Caco-2 (cell line): ENCODE measurements at regions not wholly inside any gene's neighbourhood (a gene's known extent, or its start where the extent isn't known, plus 50 kb on each side); places are given as distances from the start of the nearest gene placed in this dataset.
A peak's percentile ranks its signal among the peaks of the same experiment; 100 is the strongest.

Experiments used
- BruUV-seq: library from RNA; stranded (reverse); fragments of 400-500 nt; replicated peaks from 2 replicates; lab custom pipeline; 2021; lab: Mats Ljungman, UMichigan
- CTCF ChIA-PET: fragments of 300-600 bp; sonication (Branson Sonifier 250); formaldehyde crosslinking; loops from one replicate; lab custom pipeline; 2022; ENCODE audit warnings: antibody characterized with exemption; lab: Charles Lee
- POLR2A ChIA-PET: fragments of 300-600 bp; sonication (Branson Sonifier 250); formaldehyde crosslinking; loops from one replicate; lab custom pipeline; 2022; ENCODE audit warnings: antibody characterized with exemption; lab: Charles Lee
- DNase-seq, 2 experiments: peaks; one replicate each; pipeline versions ENCODE4 v3.0.0 to v3.0.0-alpha.2; 2020 to 2022
- H3K27me3 ChIP-seq: replicated peaks from 2 replicates; pipeline ENCODE4 v1.6.0; 2011; ENCODE audit warnings: low read length; ENCODE audit not compliant: control insufficient read depth, insufficient read depth
- H3K36me3 ChIP-seq: 2 replicates; pipeline ENCODE4 v1.5.1; 2011; ENCODE audit warnings: low read length; ENCODE audit not compliant: control insufficient read depth, insufficient read depth
- H3K4me1 ChIP-seq: fragments of 250-450 bp; sonication (Bioruptor Pico); 2 replicates; pipeline ENCODE4 v1.5.1; 2020; ENCODE audit warnings: mild to moderate bottlenecking
- H3K4me3 ChIP-seq: 2 replicates; pipeline ENCODE4 v1.5.1; 2011; ENCODE audit warnings: low read depth, mild to moderate bottlenecking, control low read depth, low read length
- H3K9me3 ChIP-seq: fragments of 250-450 bp; sonication (Bioruptor Pico); 2 replicates; pipeline ENCODE4 v1.5.1; 2020; ENCODE audit warnings: mild to moderate bottlenecking, moderate library complexity
- H3K27ac Mint-ChIP-seq: one replicate; pipeline ENCODE4 v1.8.0; 2022; ENCODE audit warnings: mixed read lengths; ENCODE audit not compliant: unreplicated experiment
- H3K27me3 Mint-ChIP-seq: one replicate; pipeline ENCODE4 v1.8.0; 2022; ENCODE audit warnings: mixed read lengths; ENCODE audit not compliant: insufficient read depth, unreplicated experiment
- H3K36me3 Mint-ChIP-seq: one replicate; pipeline ENCODE4 v1.8.0; 2022; ENCODE audit warnings: mild to moderate bottlenecking, mixed read lengths; ENCODE audit not compliant: insufficient read depth, unreplicated experiment
- H3K4me1 Mint-ChIP-seq: one replicate; pipeline ENCODE4 v1.8.0; 2022; ENCODE audit warnings: low read depth, mixed read lengths; ENCODE audit not compliant: unreplicated experiment
- H3K4me3 Mint-ChIP-seq: one replicate; pipeline ENCODE4 v1.8.0; 2022; ENCODE audit warnings: mild to moderate bottlenecking, moderate library complexity, mixed read lengths; ENCODE audit not compliant: unreplicated experiment
- H3K9me3 Mint-ChIP-seq: one replicate; pipeline ENCODE4 v1.8.0; 2022; ENCODE audit warnings: mixed read lengths; ENCODE audit not compliant: unreplicated experiment
- intact Hi-C: fragments of 100-400 bp; cut with micrococcal nuclease; formaldehyde crosslinking; loops from one replicate; pipeline ENCODE4 v1.10.0; 2022; ENCODE audit not compliant: unreplicated experiment
- TF ChIP-seq, protein P1 (sequence below), 2 experiments: fragments of 200-600 bp in 1 of 2; IDR thresholded peaks; 1 replicate in 1 of 2; 2 replicates in 1 of 2; pipeline versions ENCODE4 v1.5.1 to v1.8.0; 2011 to 2022; ENCODE audit warnings: antibody characterized with exemption in 1 of 2, control low read depth in 1 of 2, inconsistent platforms in 1 of 2, low read depth in 1 of 2, low read length in 1 of 2, mild to moderate bottlenecking in 1 of 2, moderate library complexity in 1 of 2; ENCODE audit not compliant: insufficient read depth in 1 of 2, severe bottlenecking in 1 of 2, unreplicated experiment in 1 of 2

DNA sequence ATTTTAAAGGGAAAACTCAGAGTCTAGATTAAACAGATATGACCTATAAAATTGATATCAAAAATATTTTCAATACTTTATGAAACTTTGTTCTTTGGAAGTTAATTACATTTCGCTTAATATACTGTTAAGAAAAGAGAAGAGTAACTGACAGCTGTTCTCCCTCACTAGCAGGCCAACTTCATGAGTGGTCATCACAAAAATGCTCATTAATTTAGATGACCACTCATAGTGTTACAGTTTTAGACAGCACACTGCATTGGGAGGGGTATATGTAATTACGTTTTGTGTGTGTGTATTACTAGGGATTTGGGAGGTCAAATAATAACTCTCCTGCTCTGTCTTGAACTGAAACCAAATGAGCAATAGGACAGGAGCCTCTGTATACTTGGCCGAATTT, 80.2 kb upstream of the EDNRA start:
- H3K9me3 ChIP-seq: no peaks in the 10 kb centered on the region
- POLR2A ChIA-PET: no interaction called here
- Mint-ChIP-seq H3K9me3 (no peaks in the 10 kb centered on the region), H3K36me3 (no peaks in the 10 kb centered on the region), H3K27ac (no peak overlapping the region), H3K27me3 (no peaks in the 10 kb centered on the region), H3K4me1 (no peaks in the 10 kb centered on the region), H3K4me3 (no peak overlapping the region)
- no peaks in the 10 kb centered on the region for H3K36me3 ChIP-seq
- no peaks in the 10 kb centered on the region for H3K4me1 ChIP-seq
- no peak overlapping the region for H3K4me3 ChIP-seq
- intact Hi-C loops: no loop called here
- no TSS peak for BruUV-seq
- CTCF ChIA-PET: no interaction called here
- TF ChIP-seq, protein P1, sequence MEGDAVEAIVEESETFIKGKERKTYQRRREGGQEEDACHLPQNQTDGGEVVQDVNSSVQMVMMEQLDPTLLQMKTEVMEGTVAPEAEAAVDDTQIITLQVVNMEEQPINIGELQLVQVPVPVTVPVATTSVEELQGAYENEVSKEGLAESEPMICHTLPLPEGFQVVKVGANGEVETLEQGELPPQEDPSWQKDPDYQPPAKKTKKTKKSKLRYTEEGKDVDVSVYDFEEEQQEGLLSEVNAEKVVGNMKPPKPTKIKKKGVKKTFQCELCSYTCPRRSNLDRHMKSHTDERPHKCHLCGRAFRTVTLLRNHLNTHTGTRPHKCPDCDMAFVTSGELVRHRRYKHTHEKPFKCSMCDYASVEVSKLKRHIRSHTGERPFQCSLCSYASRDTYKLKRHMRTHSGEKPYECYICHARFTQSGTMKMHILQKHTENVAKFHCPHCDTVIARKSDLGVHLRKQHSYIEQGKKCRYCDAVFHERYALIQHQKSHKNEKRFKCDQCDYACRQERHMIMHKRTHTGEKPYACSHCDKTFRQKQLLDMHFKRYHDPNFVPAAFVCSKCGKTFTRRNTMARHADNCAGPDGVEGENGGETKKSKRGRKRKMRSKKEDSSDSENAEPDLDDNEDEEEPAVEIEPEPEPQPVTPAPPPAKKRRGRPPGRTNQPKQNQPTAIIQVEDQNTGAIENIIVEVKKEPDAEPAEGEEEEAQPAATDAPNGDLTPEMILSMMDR (IDR thresholded peaks at IDR 0.05; ENCODE audit: insufficient read depth in 1 of 2, low read depth in 1 of 2, low read length in 1 of 2, severe bottlenecking in 1 of 2, unreplicated experiment in 1 of 2): no peak
- DNase-seq: no peak
- no peaks in the 10 kb centered on the region for H3K27me3 ChIP-seq

DNA sequence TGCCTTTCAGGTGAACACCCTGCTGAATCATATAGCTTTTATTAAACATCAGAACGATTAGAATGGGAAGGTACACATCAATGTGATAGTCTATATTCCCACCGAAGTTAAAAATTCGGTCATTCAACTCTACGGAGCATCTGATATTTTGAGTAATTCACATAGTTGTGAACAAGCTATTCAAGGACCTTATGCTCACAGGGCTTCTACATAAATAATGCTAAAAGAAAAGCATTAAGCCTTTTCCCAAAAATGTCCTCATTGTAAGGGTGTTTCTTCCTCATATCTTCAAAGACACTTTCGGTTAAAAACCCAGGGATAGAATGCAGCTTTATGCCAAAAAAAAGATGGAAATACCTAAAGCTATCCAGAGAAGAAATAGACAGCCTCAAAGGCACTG, 79.7 kb upstream of the EDNRA start:
- no peak overlapping the region for H3K4me3 Mint-ChIP-seq
- Histone ChIP-seq H3K9me3 (no peaks in the 10 kb centered on the region), H3K4me3 (no peak overlapping the region), H3K4me1 (no peaks in the 10 kb centered on the region), H3K36me3 (no peaks in the 10 kb centered on the region), H3K27me3 (no peaks in the 10 kb centered on the region)
- no peaks in the 10 kb centered on the region for H3K27me3 Mint-ChIP-seq
- no TSS peak for BruUV-seq
- no peak for DNase-seq
- no peaks in the 10 kb centered on the region for H3K4me1 Mint-ChIP-seq
- ChIA-PET POLR2A (no interaction called here), CTCF (no interaction called here)
- H3K36me3 Mint-ChIP-seq: no peaks in the 10 kb centered on the region
- intact Hi-C loops: no loop called here
- TF ChIP-seq, protein P1 (IDR thresholded peaks at IDR 0.05; ENCODE audit: insufficient read depth in 1 of 2, low read depth in 1 of 2, low read length in 1 of 2, severe bottlenecking in 1 of 2, unreplicated experiment in 1 of 2): no peak
- no peak overlapping the region for H3K27ac Mint-ChIP-seq
- H3K9me3 Mint-ChIP-seq: no peaks in the 10 kb centered on the region

DNA sequence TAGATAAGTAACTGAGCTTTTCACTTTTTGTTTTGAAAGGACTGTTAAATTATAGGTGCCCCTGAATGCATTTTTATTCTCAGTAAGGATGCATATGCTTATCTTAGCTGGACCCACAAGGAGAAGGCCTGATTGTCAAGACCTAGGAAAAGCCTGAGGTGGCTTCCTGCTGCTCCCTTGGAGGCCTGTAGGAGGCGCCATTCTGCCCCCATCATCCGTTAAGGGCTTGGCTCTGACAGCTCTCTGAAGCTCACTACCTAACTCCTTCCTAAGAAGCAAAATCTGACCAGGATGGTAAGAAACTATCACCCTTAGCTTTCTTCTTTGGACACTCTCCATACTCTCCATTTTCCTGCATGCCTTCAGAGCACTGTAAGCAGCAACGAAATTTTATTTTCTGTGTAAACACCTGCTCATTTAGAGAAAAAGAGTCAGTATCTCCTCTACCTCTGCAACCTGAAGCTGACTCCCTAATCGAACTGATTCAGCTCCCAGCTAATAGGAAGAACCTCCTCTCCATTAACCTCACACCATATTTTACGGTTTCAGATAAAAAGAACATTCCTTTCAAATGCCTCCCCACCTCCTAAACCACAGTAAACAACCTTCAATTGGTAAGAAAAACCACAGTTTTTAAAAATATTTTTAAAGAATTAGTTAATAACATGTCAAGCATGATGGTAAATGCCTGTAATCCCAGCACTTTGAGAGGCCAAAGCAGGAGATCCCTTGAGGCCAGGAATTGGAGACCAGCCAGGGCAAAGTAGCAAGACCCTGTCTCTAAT, 73.4 kb upstream of the EDNRA start:
- Mint-ChIP-seq H3K27me3 (no peaks in the 10 kb centered on the region), H3K27ac (no peak overlapping the region), H3K4me3 (no peak overlapping the region), H3K36me3 (no peaks in the 10 kb centered on the region), H3K9me3 (no peaks in the 10 kb centered on the region), H3K4me1 (no peaks in the 10 kb centered on the region)
- peak in 1 of 2 experiments; percentile 1 for DNase-seq
- ChIA-PET CTCF (no interaction called here), POLR2A (no interaction called here)
- BruUV-seq: no TSS peak
- no peaks in the 10 kb centered on the region for H3K27me3 ChIP-seq
- intact Hi-C loops: no loop called here
- no peak overlapping the region for H3K4me3 ChIP-seq
- H3K4me1 ChIP-seq: no peaks in the 10 kb centered on the region
- TF ChIP-seq, protein P1 (IDR thresholded peaks at IDR 0.05; ENCODE audit: insufficient read depth in 1 of 2, low read depth in 1 of 2, low read length in 1 of 2, severe bottlenecking in 1 of 2, unreplicated experiment in 1 of 2): no peak
- no peaks in the 10 kb centered on the region for H3K36me3 ChIP-seq
- no peaks in the 10 kb centered on the region for H3K9me3 ChIP-seq
